ENCODE measurements at regions not wholly inside any gene's neighbourhood (a gene's known extent, or its start where the extent isn't known, plus 50 kb on each side); places are given as distances from the start of the nearest gene placed in this dataset.

DNA sequence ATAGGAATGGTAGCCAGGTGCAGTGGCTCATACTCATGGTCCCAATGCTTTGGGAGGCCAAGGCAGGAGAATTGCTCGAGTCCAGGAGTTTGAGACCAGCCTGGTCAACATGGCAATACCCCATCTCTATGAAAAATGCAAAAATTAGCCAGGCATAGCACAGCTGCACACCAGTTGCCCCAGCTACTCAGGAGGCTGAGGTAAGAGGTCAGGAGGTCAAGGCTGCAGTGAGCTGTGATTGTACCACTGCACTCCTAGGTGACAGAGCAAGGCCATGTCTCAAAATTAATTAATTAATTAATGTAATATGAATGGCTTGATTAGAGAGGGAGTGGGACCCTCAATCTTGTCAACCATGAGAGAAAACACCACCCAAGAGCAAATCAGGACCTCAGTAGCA, 198.7 kb upstream of the DUSP10 start:
- no peaks in the 10 kb centered on the region for H3K36me3 Mint-ChIP-seq
- TF ChIP-seq, protein P1, sequence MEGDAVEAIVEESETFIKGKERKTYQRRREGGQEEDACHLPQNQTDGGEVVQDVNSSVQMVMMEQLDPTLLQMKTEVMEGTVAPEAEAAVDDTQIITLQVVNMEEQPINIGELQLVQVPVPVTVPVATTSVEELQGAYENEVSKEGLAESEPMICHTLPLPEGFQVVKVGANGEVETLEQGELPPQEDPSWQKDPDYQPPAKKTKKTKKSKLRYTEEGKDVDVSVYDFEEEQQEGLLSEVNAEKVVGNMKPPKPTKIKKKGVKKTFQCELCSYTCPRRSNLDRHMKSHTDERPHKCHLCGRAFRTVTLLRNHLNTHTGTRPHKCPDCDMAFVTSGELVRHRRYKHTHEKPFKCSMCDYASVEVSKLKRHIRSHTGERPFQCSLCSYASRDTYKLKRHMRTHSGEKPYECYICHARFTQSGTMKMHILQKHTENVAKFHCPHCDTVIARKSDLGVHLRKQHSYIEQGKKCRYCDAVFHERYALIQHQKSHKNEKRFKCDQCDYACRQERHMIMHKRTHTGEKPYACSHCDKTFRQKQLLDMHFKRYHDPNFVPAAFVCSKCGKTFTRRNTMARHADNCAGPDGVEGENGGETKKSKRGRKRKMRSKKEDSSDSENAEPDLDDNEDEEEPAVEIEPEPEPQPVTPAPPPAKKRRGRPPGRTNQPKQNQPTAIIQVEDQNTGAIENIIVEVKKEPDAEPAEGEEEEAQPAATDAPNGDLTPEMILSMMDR (conservative IDR thresholded peaks at IDR 0.05): no peak
- DNase-seq (ENCODE audit: extremely low spot score, unreplicated experiment): no peak

DNA sequence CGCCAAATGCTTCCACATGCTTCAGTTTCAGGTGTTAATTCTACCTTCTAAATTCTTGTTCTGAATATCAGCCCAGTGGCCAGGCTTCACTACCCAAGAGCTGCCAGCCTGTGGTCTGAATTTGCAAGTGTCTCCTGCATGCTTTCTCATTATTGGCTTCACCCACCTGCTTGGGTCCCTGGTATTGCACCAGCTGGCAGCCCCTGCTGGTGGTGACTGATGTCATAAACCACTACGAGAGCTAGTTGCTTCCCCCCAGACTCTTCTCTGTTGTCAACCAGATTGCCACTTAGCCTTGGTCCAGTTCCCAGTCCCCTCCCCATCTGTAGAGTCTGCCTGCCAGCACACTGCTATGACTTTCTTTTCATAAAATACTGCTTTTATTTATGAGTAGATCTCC, 197.7 kb upstream of the DUSP10 start:
- Mint-ChIP-seq H3K9me3 (peaks cover 9% of the 10 kb centered on the region), H3K27me3 (no peaks in the 10 kb centered on the region), H3K4me3 (no peak overlapping the region), H3K36me3 (no peaks in the 10 kb centered on the region), H3K4me1 (ENCODE audit: unreplicated experiment) (no peaks in the 10 kb centered on the region), H3K27ac (no peak overlapping the region)
- DNase-seq (ENCODE audit: extremely low spot score, unreplicated experiment): no peak
- TF ChIP-seq, protein P1 (conservative IDR thresholded peaks at IDR 0.05): no peak

More for the DNA sequence above, 198.7 kb upstream of the DUSP10 start:
- H3K27ac Mint-ChIP-seq: no peak overlapping the region
- peaks cover 11% of the 10 kb centered on the region for H3K9me3 Mint-ChIP-seq
- no peaks in the 10 kb centered on the region for H3K4me1 Mint-ChIP-seq (ENCODE audit: unreplicated experiment)
- H3K27me3 Mint-ChIP-seq: no peaks in the 10 kb centered on the region
- H3K4me3 Mint-ChIP-seq: no peak overlapping the region

DNA sequence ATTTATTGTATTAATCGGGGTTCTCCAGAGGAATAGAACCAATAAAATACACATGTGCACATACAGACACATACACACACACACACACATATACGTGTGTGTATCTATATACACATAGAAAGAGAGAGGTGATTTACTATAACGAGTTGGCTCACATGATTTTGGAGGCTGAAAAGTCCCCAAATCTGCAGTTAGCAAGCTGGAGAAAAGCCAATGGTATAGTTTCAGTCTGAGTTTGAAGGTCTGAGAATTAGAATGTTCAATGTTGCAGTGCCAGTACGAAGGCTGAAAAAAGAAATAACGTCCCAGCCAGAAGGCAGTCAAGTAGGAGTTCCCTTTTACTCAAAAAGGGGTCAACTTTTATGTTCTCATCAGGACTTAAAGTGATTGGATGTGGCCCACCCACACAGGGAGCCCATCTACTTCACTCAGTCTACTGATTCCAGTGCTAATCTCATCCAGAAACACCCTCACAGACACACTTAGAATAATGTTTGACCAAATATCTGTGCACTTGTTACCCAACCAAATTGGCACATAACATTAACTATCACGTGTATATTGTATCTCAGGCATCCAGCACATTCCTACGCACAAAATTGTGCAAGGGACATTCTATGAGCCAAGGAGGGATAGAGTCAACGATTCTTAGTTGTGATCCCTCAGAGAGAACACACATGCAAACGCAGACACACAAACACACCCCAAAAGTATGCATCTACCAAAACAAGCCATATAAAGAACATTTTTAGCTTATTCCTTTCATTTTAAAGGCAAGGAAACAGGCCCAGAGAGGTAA, 195.5 kb upstream of the DUSP10 start:
- no peaks in the 10 kb centered on the region for H3K36me3 Mint-ChIP-seq
- peaks cover 8% of the 10 kb centered on the region for H3K9me3 Mint-ChIP-seq
- H3K27ac Mint-ChIP-seq: no peak overlapping the region
- peaks cover 4% of the 10 kb centered on the region for H3K27me3 Mint-ChIP-seq
- TF ChIP-seq, protein P1 (conservative IDR thresholded peaks at IDR 0.05): no peak
- no peak for DNase-seq (ENCODE audit: extremely low spot score, unreplicated experiment)
- H3K4me1 Mint-ChIP-seq (ENCODE audit: unreplicated experiment): no peaks in the 10 kb centered on the region
- no peak overlapping the region for H3K4me3 Mint-ChIP-seq

DNA sequence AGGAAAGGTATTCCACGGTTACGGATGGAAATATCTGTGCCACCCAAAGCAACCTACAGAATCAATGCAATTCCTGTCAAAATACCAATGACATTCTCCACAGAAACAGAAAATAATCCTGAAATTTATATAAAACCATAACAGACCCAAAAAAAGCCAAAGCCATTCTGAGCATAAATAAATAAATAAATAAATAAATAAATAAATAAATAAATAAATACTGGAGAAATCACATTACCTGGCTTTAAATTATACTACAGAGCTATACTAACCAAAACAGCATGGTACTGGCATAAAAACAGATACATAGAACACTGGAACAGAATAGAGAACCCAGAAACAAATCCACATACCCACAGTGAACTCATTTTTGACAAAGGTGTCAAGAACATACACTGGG, 191.9 kb upstream of the DUSP10 start:
- H3K9me3 Mint-ChIP-seq: peaks cover 14% of the 10 kb centered on the region
- H3K36me3 Mint-ChIP-seq: no peaks in the 10 kb centered on the region
- no peak overlapping the region for H3K4me3 Mint-ChIP-seq
- no peaks in the 10 kb centered on the region for H3K4me1 Mint-ChIP-seq (ENCODE audit: unreplicated experiment)
- DNase-seq (ENCODE audit: extremely low spot score, unreplicated experiment): no peak
- TF ChIP-seq, protein P1 (conservative IDR thresholded peaks at IDR 0.05): no peak
- H3K27me3 Mint-ChIP-seq: peaks cover 7% of the 10 kb centered on the region
- no peak overlapping the region for H3K27ac Mint-ChIP-seq

DNA sequence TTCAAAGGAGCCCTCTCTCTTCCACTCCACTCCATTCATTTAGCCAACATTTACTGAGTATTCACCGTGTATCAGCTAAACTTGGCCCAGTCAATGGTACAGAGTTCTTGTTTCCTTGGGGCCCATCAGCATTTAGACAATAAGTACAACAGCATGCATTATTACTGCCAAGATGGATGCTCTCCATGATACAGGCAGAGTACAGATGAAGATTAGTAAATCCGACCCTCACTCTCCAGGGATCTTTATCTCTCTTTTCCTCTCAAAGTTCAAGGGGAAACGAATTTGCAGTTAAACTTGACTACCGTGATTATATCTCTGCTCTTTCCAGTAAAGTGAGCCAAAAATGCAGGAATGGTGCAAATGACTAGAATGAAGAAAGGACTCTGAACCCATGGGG, 184.6 kb upstream of the DUSP10 start:
- no peak overlapping the region for H3K27ac Mint-ChIP-seq
- peaks cover 4% of the 10 kb centered on the region for H3K27me3 Mint-ChIP-seq
- H3K36me3 Mint-ChIP-seq: no peaks in the 10 kb centered on the region
- DNase-seq (ENCODE audit: extremely low spot score, unreplicated experiment): no peak
- TF ChIP-seq, protein P1 (conservative IDR thresholded peaks at IDR 0.05): no peak
- H3K9me3 Mint-ChIP-seq: peaks cover 6% of the 10 kb centered on the region
- H3K4me1 Mint-ChIP-seq (ENCODE audit: unreplicated experiment): peaks cover 4% of the 10 kb centered on the region
- no peak overlapping the region for H3K4me3 Mint-ChIP-seq
